ENCODE measurements at regions not wholly inside any gene's neighbourhood (a gene's known extent, or its start where the extent isn't known, plus 50 kb on each side); places are given as distances from the start of the nearest gene placed in this dataset.

DNA sequence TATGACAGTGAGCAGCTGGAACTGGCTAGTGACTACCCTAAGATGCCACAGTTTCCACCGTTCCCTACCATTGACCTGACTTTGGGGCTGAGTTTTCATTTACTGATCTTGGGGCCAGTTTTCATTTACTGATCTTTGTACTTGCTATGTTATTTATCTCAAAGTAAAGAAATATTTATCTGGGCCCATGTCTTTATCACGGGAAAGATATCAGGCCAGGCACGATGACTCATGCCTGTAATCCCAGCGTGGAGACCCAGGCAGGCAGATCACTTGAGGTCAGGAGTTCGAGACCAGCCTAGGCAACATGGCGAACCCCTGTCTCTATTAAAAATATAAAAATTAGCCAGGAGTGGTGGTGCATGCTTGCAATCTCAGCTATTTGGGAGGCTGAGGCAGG, 83.5 kb downstream of the EOMES start:
- TF ChIP-seq, protein P1, sequence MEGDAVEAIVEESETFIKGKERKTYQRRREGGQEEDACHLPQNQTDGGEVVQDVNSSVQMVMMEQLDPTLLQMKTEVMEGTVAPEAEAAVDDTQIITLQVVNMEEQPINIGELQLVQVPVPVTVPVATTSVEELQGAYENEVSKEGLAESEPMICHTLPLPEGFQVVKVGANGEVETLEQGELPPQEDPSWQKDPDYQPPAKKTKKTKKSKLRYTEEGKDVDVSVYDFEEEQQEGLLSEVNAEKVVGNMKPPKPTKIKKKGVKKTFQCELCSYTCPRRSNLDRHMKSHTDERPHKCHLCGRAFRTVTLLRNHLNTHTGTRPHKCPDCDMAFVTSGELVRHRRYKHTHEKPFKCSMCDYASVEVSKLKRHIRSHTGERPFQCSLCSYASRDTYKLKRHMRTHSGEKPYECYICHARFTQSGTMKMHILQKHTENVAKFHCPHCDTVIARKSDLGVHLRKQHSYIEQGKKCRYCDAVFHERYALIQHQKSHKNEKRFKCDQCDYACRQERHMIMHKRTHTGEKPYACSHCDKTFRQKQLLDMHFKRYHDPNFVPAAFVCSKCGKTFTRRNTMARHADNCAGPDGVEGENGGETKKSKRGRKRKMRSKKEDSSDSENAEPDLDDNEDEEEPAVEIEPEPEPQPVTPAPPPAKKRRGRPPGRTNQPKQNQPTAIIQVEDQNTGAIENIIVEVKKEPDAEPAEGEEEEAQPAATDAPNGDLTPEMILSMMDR (IDR thresholded peaks at IDR 0.05; ENCODE audit: low read length) = no peak
- TF ChIP-seq EZH2phosphoT487 (IDR thresholded peaks at IDR 0.05; ENCODE audit: low read length) = no peak
- no peak for TF ChIP-seq EZH2 (optimal IDR thresholded peaks at IDR 0.05; ENCODE audit: low read depth, low read length)

Data from MM.1S (cell line).